ENCODE measurements at regions not wholly inside any gene's neighbourhood (a gene's known extent, or its start where the extent isn't known, plus 50 kb on each side); places are given as distances from the start of the nearest gene placed in this dataset.

DNA sequence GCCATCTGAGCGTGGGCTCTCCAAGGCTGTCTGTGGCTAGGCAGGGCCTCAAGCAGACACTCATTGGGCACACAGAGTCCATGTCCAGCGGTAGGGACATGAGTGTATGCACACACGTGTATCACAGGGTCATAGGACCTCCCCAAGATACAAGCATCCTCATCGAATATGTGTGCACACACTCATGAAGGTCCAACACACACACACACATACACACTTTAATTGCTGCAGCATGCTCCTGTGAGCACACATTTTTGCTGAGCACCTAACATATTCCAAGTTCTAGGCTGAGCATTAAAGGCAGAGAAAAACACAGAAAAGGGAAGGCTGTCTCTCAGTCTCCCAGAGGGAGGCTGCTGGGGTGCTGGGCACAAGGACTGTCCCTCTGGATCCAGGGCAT lies 59.3 kb upstream of the TBX3 start:
- no peak overlapping the region for H3K4me3 Mint-ChIP-seq
- POLR2A ChIA-PET: no interaction called here

DNA sequence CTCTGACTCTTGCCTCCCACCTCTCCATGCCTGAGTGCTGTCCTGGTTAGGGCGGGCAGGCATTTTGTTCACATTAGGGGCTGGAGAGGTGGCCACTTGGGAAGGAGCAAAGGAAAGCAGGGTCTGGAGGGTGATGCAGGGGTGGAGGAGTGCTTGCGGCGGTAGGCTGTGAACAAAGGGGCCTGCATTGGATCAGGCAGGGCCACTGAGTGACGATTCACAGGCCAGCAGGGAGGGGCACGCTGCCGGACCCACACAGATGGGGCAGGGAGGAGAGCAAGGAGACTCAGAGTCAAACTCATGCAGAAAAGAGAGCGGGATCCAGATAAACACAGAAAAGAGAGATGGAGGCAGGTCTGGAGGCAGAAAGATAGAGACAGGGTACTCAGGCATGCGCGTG lies 58.4 kb upstream of the TBX3 start:
- intact Hi-C loops (cut with micrococcal nuclease): no loop called here
- DNase-seq (no peak), ATAC-seq (ENCODE audit: low read depth) (no peak)
- Mint-ChIP-seq H3K9me3 (no peaks in the 10 kb centered on the region), H3K27me3 (no peaks in the 10 kb centered on the region), H3K4me1 (no peaks in the 10 kb centered on the region), H3K27ac (no peak overlapping the region), H3K4me3 (no peak overlapping the region), H3K36me3 (ENCODE audit: low read depth) (no peaks in the 10 kb centered on the region)
- POLR2A ChIA-PET: no interaction called here
- TF ChIP-seq, protein P1, sequence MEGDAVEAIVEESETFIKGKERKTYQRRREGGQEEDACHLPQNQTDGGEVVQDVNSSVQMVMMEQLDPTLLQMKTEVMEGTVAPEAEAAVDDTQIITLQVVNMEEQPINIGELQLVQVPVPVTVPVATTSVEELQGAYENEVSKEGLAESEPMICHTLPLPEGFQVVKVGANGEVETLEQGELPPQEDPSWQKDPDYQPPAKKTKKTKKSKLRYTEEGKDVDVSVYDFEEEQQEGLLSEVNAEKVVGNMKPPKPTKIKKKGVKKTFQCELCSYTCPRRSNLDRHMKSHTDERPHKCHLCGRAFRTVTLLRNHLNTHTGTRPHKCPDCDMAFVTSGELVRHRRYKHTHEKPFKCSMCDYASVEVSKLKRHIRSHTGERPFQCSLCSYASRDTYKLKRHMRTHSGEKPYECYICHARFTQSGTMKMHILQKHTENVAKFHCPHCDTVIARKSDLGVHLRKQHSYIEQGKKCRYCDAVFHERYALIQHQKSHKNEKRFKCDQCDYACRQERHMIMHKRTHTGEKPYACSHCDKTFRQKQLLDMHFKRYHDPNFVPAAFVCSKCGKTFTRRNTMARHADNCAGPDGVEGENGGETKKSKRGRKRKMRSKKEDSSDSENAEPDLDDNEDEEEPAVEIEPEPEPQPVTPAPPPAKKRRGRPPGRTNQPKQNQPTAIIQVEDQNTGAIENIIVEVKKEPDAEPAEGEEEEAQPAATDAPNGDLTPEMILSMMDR (IDR thresholded peaks at IDR 0.05): no peak
- CTCF ChIA-PET: no interaction called here

More for the DNA sequence above, 59.3 kb upstream of the TBX3 start:
- Mint-ChIP-seq H3K27ac (no peak overlapping the region), H3K4me1 (no peaks in the 10 kb centered on the region), H3K27me3 (no peaks in the 10 kb centered on the region), H3K9me3 (no peaks in the 10 kb centered on the region), H3K36me3 (ENCODE audit: low read depth) (no peaks in the 10 kb centered on the region)
- CTCF ChIA-PET: no interaction called here
- no peak for ATAC-seq (ENCODE audit: low read depth)
- intact Hi-C loops (cut with micrococcal nuclease): no loop called here
- TF ChIP-seq, protein P1 (IDR thresholded peaks at IDR 0.05): no peak
- DNase-seq: no peak

DNA sequence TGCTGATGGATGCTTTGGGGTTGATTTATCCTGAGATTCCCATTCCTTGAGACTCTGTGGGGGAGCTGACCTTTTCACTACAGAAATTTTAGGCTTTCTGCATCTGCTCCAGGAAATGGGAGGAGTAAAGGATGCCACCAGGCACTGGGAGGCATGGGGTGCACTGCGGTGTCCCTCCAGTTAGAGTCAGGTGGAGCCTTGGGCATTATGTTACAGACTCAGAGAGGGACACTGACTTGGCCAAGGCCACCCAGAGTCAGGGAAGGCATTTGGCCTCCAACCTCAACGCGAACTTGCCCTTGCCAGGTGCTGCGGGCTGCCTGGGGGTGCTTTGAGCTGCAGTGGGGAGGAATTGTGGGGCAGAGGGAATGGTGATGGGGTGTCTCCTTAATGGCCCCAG lies 58.0 kb upstream of the TBX3 start:
- H3K27me3 Mint-ChIP-seq: no peaks in the 10 kb centered on the region
- DNase-seq: no peak
- ChIA-PET POLR2A (no interaction called here), CTCF (no interaction called here)
- no peak overlapping the region for H3K27ac Mint-ChIP-seq
- no peaks in the 10 kb centered on the region for H3K4me1 Mint-ChIP-seq
- intact Hi-C loops (cut with micrococcal nuclease): no loop called here
- ATAC-seq (ENCODE audit: low read depth): no peak
- H3K36me3 Mint-ChIP-seq (ENCODE audit: low read depth): no peaks in the 10 kb centered on the region
- H3K4me3 Mint-ChIP-seq: no peak overlapping the region
- no peaks in the 10 kb centered on the region for H3K9me3 Mint-ChIP-seq
- TF ChIP-seq, protein P1 (IDR thresholded peaks at IDR 0.05): no peak

DNA sequence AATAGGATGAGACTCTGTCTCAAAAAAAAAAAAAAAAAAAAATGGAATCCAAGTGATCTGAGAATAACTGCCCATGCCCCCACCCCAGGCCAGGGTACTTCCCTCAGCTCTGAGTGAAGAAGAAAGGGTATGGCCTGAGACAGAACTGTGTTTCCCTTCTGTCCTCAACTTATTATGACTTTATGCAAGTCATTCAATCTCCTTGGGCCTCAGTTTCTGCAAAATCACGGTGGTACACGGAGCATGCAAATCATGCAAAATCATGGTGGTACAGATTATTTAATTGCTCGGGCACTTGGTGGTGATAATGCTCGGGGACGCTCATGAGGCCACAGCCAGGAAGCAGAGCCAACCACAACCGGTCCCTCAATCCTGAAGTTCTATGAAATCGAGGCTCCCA lies 56.5 kb upstream of the TBX3 start:
- DNase-seq: no peak
- no peak for ATAC-seq (ENCODE audit: low read depth)
- H3K27ac Mint-ChIP-seq: no peak overlapping the region
- no peak overlapping the region for H3K4me3 Mint-ChIP-seq
- CTCF ChIA-PET: no interaction called here
- H3K27me3 Mint-ChIP-seq: peaks cover 6% of the 10 kb centered on the region
- no peaks in the 10 kb centered on the region for H3K36me3 Mint-ChIP-seq (ENCODE audit: low read depth)
- no peaks in the 10 kb centered on the region for H3K4me1 Mint-ChIP-seq
- no peaks in the 10 kb centered on the region for H3K9me3 Mint-ChIP-seq
- TF ChIP-seq, protein P1 (IDR thresholded peaks at IDR 0.05): no peak
- intact Hi-C loops (cut with micrococcal nuclease): no loop called here
- POLR2A ChIA-PET: interaction anchor here (0.7 kb wide), 1 partner anchor 21 kb away, joined by 7 read pairs; no protein-coding TSS in a partner anchor

DNA sequence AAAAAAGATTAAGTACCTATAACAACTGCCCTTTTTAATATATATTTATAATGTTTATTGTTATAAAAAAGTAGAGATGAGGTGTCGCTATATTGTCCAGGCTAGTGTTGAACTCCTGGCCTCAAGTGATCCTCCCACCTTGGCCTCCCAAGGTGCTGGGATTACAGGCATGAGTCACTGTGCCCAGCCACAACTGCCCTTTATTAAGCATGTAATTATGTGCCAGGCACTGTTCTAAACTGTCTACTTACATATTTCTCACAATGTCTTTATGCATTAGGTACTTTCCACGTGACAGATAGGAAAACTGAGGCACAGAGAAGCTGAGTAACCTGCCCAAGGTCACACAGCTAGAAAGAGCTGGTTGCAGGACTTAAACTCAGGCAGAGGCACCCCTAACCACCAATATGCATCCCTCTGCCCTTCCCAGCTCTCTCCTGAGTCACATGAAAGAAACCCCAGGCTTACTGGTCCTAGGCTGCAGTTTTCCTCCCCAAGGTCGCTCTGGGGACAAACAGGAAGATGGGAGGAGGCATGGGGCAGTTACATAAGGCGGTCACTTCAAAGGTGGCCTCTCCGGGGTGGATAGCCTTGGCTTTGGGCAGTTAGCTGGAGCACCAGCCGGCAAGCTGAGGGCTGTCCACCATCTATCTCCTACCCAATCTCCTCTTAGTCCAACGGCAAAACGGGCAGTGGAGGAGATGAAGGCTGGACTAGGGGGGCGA lies 54.6 kb upstream of the TBX3 start:
- no peaks in the 10 kb centered on the region for H3K4me1 Mint-ChIP-seq
- DNase-seq (no peak), ATAC-seq (ENCODE audit: low read depth) (no peak)
- H3K27ac Mint-ChIP-seq: no peak overlapping the region
- H3K9me3 Mint-ChIP-seq: no peaks in the 10 kb centered on the region
- no peaks in the 10 kb centered on the region for H3K36me3 Mint-ChIP-seq (ENCODE audit: low read depth)
- intact Hi-C loops (cut with micrococcal nuclease): no loop called here
- H3K4me3 Mint-ChIP-seq: no peak overlapping the region
- ChIA-PET POLR2A (no interaction called here), CTCF (no interaction called here)
- TF ChIP-seq, protein P1 (IDR thresholded peaks at IDR 0.05): no peak
- H3K27me3 Mint-ChIP-seq: peaks cover 19% of the 10 kb centered on the region

All from activated B cell treated with CpG ODN at 0.5 μM for 24 hours (primary cell).